SU-DHL-6 (cell line): ENCODE measurements at regions not wholly inside any gene's neighbourhood (a gene's known extent, or its start where the extent isn't known, plus 50 kb on each side); places are given as distances from the start of the nearest gene placed in this dataset.

Source experiments
- EZH2phosphoT487 ChIP-seq: fragments of 200-600 bp; sonication (generic), shearing (Covaris generic); conservative IDR thresholded peaks from 2 replicates; pipeline ENCODE4 v1.6.1; 2018; ENCODE audit warnings: mild to moderate bottlenecking, antibody characterized with exemption, low read length, moderate library complexity, mixed read lengths
- TF ChIP-seq, protein P1 (sequence below): fragments of 200-600 bp; sonication (generic); IDR thresholded peaks from one replicate; pipeline ENCODE4 v1.5.1; 2017; ENCODE audit warnings: antibody characterized with exemption, mild to moderate bottlenecking, low read length, moderate library complexity; ENCODE audit not compliant: insufficient read depth, poor library complexity, severe bottlenecking

DNA sequence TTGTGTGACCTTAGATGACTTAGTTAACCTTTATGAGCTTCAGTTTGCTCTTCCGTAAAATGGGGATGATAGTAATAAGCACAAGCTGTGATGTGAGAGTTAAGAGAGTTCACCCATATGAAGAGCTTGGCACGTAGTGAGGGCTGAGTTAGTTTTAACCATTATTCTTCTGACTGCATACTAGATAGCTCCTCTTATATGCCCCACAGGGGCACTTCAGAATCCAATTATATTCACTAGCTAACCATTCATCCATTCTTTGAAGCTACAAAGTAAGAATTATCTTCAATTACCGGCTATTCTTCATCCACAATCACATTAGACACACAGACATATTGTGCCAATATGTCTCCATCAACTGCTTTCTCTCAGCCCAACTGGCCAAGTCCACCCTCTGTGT, 159.0 kb upstream of the STT3B start:
- TF ChIP-seq, protein P1, sequence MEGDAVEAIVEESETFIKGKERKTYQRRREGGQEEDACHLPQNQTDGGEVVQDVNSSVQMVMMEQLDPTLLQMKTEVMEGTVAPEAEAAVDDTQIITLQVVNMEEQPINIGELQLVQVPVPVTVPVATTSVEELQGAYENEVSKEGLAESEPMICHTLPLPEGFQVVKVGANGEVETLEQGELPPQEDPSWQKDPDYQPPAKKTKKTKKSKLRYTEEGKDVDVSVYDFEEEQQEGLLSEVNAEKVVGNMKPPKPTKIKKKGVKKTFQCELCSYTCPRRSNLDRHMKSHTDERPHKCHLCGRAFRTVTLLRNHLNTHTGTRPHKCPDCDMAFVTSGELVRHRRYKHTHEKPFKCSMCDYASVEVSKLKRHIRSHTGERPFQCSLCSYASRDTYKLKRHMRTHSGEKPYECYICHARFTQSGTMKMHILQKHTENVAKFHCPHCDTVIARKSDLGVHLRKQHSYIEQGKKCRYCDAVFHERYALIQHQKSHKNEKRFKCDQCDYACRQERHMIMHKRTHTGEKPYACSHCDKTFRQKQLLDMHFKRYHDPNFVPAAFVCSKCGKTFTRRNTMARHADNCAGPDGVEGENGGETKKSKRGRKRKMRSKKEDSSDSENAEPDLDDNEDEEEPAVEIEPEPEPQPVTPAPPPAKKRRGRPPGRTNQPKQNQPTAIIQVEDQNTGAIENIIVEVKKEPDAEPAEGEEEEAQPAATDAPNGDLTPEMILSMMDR = no peak
- TF ChIP-seq EZH2phosphoT487 = no peak
